Tibial nerve (tissue), 3 donors: ENCODE measurements at regions not wholly inside any gene's neighbourhood (a gene's known extent, or its start where the extent isn't known, plus 50 kb on each side); places are given as distances from the start of the nearest gene placed in this dataset.

Experiments
- CTCF ChIP-seq, 5 experiments: fragments of 200-600 bp in 3 of 5; fragments of 450-650 bp in 2 of 5; sonication (generic) in 3 of 5; IDR thresholded peaks; one replicate each; pipeline ENCODE4 v1.5.1; 2016 to 2019; ENCODE audit warnings: antibody characterized with exemption in 5 of 5, mild to moderate bottlenecking in 3 of 5, moderate library complexity in 2 of 5
- POLR2A ChIP-seq, 2 donors: fragments of 450-650 bp; IDR thresholded peaks; one replicate each; pipeline ENCODE4 v1.6.1; 2017; ENCODE audit warnings: antibody characterized with exemption in 2 of 2, mild to moderate bottlenecking in 2 of 2, moderate library complexity in 2 of 2

- TF ChIP-seq CTCF (IDR thresholded peaks at IDR 0.05) (no peak), POLR2A (IDR thresholded peaks at IDR 0.05) (no peak)
Observed at GRCh38 chr2:236376566-236377244, 112.5 kb upstream of the ASB18 start.
